Esophagus squamous epithelium (tissue), 5 donors: ENCODE measurements at regions not wholly inside any gene's neighbourhood (a gene's known extent, or its start where the extent isn't known, plus 50 kb on each side); places are given as distances from the start of the nearest gene placed in this dataset.

Source experiments
- DNase-seq: peaks from one replicate; lab custom pipeline; 2025; lab: John Stamatoyannopoulos, UW
- H3K27ac ChIP-seq, 4 donors: fragments of 200-600 bp; sonication (generic); one replicate each; pipeline ENCODE4 v1.5.1; 2016 to 2019; ENCODE audit warnings: mild to moderate bottlenecking in 1 of 4
- H3K27me3 ChIP-seq, 4 donors: fragments of 200-600 bp; sonication (generic); 1 replicate in 3 of 4; 2 replicates in 1 of 4; pipeline versions ENCODE4 v1.5.1 to v1.6.0; 2017 to 2021; ENCODE audit warnings: antibody characterized with exemption in 1 of 4
- H3K36me3 ChIP-seq, 3 donors: fragments of 200-600 bp; sonication (generic); one replicate each; pipeline ENCODE4 v1.5.1; 2016 to 2019
- H3K4me1 ChIP-seq, 3 donors: fragments of 200-600 bp; sonication (generic); one replicate each; pipeline ENCODE4 v1.5.1; 2017 to 2019
- H3K4me3 ChIP-seq, 4 donors: fragments of 200-600 bp; sonication (generic); 1 replicate in 3 of 4; 2 replicates in 1 of 4; pipeline ENCODE4 v1.5.1; 2016 to 2019; ENCODE audit warnings: mild to moderate bottlenecking in 2 of 4, moderate library complexity in 1 of 4
- H3K9me3 ChIP-seq, 3 donors: fragments of 200-600 bp; sonication (generic); one replicate each; pipeline ENCODE4 v1.5.1; 2016 to 2019
- POLR2A ChIP-seq, 4 donors: fragments of 450-650 bp; IDR thresholded peaks; one replicate each; pipeline ENCODE4 v1.6.1; 2017; ENCODE audit warnings: antibody characterized with exemption in 4 of 4, mild to moderate bottlenecking in 4 of 4, moderate library complexity in 3 of 4
- WGBS, 2 donors: methylation state at CpG; one replicate each; pipeline ENCODE4 v1.1.5; 2018; 5-methylcytosine and 5-hydroxymethylcytosine counted together
- intact Hi-C: fragments of 100-400 bp; cut with DNase I; formaldehyde crosslinking; loops from one replicate; pipeline ENCODE4 v1.15.0; 2022
- TF ChIP-seq, protein P1 (sequence below), 6 experiments: fragments of 450-650 bp in 4 of 6; fragments of 200-600 bp in 2 of 6; sonication (generic) in 2 of 6; IDR thresholded peaks; one replicate each; pipeline ENCODE4 v1.5.1; 2016 to 2019; ENCODE audit warnings: antibody characterized with exemption in 6 of 6, mild to moderate bottlenecking in 4 of 6, moderate library complexity in 4 of 6
- donor health status: DM: yes; HTN: yes; CAD: no.

DNA sequence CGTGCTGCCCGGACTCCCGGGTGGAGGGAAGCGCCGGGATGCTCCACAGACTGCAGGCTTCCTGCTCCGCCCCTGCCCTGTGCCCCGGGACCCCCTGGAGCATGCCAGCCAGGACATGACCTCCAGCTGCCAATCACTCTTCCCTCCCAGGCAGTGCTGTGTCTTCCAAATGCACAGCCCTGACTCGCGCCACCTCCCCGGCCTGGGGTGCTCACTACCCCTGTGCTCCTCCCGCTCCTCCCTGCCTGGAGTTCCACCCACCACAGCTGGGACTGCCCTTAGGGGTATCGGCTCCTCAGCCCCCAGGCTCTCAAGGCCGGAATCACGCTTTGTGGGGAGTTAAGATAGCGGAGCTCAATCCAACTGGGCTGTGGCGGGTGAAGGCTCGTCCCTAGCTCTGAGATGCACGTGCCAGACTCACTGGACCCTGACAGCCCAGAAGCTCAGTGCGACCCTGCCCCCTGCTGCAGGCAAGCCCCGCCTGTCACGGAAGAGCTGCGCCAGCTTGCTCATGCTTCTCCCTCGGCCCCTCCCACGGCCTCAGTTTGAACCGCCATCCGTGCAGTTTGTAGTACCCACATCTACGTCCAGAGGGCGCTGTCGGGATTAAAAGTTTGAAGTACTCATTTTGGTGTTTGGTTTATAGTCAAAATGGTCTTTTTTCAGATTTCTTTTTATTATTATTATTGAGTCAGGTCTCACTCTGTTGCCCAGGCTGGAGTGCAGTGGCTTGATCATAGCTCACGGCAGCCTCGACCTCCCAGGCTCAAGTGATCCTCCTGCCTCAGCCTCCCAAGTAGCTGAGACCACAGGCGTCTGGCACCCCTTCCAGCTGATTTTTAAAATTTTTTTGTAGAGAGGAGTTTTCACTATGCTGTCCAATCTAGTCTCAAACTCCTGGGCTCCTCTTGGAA, 142.5 kb upstream of the TCERG1L start:
- 12 to 13% methylated on average over 16 to 17 of the region's 32 CpGs for WGBS, 2 donors
- Histone ChIP-seq H3K27ac (no peak overlapping the region), H3K4me1 (peaks cover 0 to 14% (median 10%) of the 10 kb centered on the region in 3 donors), H3K4me3 (peak overlapping the region in 3 of 4 donors; percentile 23 to 47 (median 29)), H3K36me3 (no peaks in the 10 kb centered on the region), H3K27me3 (peaks cover 0 to 97% (median 4%) of the 10 kb centered on the region in 4 donors), H3K9me3 (no peaks in the 10 kb centered on the region)
- TF ChIP-seq, protein P1, sequence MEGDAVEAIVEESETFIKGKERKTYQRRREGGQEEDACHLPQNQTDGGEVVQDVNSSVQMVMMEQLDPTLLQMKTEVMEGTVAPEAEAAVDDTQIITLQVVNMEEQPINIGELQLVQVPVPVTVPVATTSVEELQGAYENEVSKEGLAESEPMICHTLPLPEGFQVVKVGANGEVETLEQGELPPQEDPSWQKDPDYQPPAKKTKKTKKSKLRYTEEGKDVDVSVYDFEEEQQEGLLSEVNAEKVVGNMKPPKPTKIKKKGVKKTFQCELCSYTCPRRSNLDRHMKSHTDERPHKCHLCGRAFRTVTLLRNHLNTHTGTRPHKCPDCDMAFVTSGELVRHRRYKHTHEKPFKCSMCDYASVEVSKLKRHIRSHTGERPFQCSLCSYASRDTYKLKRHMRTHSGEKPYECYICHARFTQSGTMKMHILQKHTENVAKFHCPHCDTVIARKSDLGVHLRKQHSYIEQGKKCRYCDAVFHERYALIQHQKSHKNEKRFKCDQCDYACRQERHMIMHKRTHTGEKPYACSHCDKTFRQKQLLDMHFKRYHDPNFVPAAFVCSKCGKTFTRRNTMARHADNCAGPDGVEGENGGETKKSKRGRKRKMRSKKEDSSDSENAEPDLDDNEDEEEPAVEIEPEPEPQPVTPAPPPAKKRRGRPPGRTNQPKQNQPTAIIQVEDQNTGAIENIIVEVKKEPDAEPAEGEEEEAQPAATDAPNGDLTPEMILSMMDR (IDR thresholded peaks at IDR 0.05), result peak; percentile 37 to 84 (median 70)
- no peak for TF ChIP-seq POLR2A (IDR thresholded peaks at IDR 0.05)
- intact Hi-C loops, result no loop called here
- no peak for DNase-seq

GRCh38 chr10:131456411-131456810, 144.9 kb upstream of the TCERG1L start:
- intact Hi-C loops, result no loop called here
- H3K4me3 ChIP-seq, result no peak overlapping the region
- no peak for DNase-seq
- no peak for TF ChIP-seq POLR2A (IDR thresholded peaks at IDR 0.05)
- TF ChIP-seq, protein P1 (IDR thresholded peaks at IDR 0.05), result no peak
- H3K36me3 ChIP-seq, result no peaks in the 10 kb centered on the region
- H3K4me1 ChIP-seq, result peaks cover 0 to 14% (median 10%) of the 10 kb centered on the region in 3 donors
- H3K27me3 ChIP-seq, result peaks cover 0 to 95% (median 4%) of the 10 kb centered on the region in 4 donors
- no peaks in the 10 kb centered on the region for H3K9me3 ChIP-seq
- no peak overlapping the region for H3K27ac ChIP-seq
- 68 to 70% methylated on average over 11 of the region's 11 CpGs for WGBS, 2 donors

DNA sequence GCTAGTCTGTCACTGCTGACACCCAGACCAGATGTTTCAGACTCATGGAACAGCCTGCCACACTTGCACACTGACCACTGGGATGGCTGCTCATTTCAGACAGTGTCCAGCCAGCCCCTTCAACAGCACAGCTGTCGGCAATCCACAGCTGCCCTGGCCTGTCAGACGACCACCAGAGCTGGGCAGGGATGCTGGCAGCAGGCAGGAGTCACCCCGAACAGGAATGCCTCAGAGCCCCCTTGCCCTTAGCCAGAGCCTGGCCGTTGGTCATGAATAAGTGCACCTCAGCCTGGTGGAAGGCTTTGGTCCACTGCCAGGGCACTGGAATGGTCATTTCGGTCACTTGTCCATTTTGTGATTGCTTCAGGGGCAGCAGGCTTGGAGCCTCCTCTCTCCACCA, 149.6 kb upstream of the TCERG1L start:
- Histone ChIP-seq H3K27ac (no peak overlapping the region), H3K9me3 (no peaks in the 10 kb centered on the region), H3K36me3 (no peaks in the 10 kb centered on the region), H3K27me3 (peaks cover 0 to 94% (median 0%) of the 10 kb centered on the region in 4 donors), H3K4me3 (no peak overlapping the region), H3K4me1 (no peaks in the 10 kb centered on the region)
- no peak for TF ChIP-seq POLR2A (IDR thresholded peaks at IDR 0.05)
- TF ChIP-seq, protein P1 (IDR thresholded peaks at IDR 0.05), result no peak
- no peak for DNase-seq
- intact Hi-C loops, result no loop called here
- 37% methylated on average over 5 of the region's 5 CpGs; no CpG with 5 or more reads in 1 of the 2 donors for WGBS, 2 donors

- no peak overlapping the region for H3K4me3 ChIP-seq
- H3K36me3 ChIP-seq, result no peaks in the 10 kb centered on the region
- WGBS, 2 donors, result 56 to 59% methylated on average over 4 of the region's 5 CpGs
- intact Hi-C loops, result no loop called here
- TF ChIP-seq, protein P1 (IDR thresholded peaks at IDR 0.05), result no peak
- TF ChIP-seq POLR2A (IDR thresholded peaks at IDR 0.05), result no peak
- H3K27ac ChIP-seq, result no peak overlapping the region
- H3K27me3 ChIP-seq, result peaks cover 0 to 74% (median 0%) of the 10 kb centered on the region in 4 donors
- no peak for DNase-seq
- H3K4me1 ChIP-seq, result no peaks in the 10 kb centered on the region
- H3K9me3 ChIP-seq, result no peaks in the 10 kb centered on the region
These were observed 153.3 kb upstream of the TCERG1L start for GRCh38 chr10:131464789-131465188.

DNA sequence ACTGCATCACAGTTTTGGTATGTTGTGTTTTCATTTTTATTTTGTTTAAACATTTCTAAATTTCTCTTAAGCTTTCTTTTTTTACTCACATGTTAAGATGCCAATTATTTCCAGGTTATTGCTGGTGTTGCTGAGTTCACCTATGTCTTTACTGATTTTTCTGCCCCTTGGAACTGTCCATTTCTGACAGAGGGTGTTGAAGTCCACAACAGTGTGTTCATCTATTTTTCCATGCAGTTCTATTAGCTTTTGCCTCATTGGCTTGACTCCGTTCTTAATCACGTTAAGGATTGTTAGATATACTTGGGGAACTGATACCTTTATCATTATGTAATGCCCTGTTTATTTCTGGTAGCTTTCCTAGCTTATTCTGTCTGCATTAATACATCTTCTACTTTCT, 158.0 kb upstream of the TCERG1L start:
- no peaks in the 10 kb centered on the region for H3K4me1 ChIP-seq
- no peak overlapping the region for H3K27ac ChIP-seq
- intact Hi-C loops, result no loop called here
- 76 to 82% methylated on average over 2 of the region's 2 CpGs for WGBS, 2 donors
- DNase-seq, result no peak
- no peak overlapping the region for H3K4me3 ChIP-seq
- peaks cover 0 to 63% (median 0%) of the 10 kb centered on the region in 4 donors for H3K27me3 ChIP-seq
- H3K9me3 ChIP-seq, result no peaks in the 10 kb centered on the region
- no peaks in the 10 kb centered on the region for H3K36me3 ChIP-seq
- TF ChIP-seq, protein P1 (IDR thresholded peaks at IDR 0.05), result no peak
- TF ChIP-seq POLR2A (IDR thresholded peaks at IDR 0.05), result no peak
